ENCODE measurements at regions not wholly inside any gene's neighbourhood (a gene's known extent, or its start where the extent isn't known, plus 50 kb on each side); places are given as distances from the start of the nearest gene placed in this dataset.

- no peak for TF ChIP-seq CTCF (IDR thresholded peaks at IDR 0.05)
- no peak for TF ChIP-seq POLR2A (IDR thresholded peaks at IDR 0.05)
Measured at GRCh38 chr11:134572741-134573675, 161.0 kb upstream of the B3GAT1 start.

Measured in heart left ventricle (tissue), 13 donors.